ENCODE measurements at regions not wholly inside any gene's neighbourhood (a gene's known extent, or its start where the extent isn't known, plus 50 kb on each side); places are given as distances from the start of the nearest gene placed in this dataset.

DNA sequence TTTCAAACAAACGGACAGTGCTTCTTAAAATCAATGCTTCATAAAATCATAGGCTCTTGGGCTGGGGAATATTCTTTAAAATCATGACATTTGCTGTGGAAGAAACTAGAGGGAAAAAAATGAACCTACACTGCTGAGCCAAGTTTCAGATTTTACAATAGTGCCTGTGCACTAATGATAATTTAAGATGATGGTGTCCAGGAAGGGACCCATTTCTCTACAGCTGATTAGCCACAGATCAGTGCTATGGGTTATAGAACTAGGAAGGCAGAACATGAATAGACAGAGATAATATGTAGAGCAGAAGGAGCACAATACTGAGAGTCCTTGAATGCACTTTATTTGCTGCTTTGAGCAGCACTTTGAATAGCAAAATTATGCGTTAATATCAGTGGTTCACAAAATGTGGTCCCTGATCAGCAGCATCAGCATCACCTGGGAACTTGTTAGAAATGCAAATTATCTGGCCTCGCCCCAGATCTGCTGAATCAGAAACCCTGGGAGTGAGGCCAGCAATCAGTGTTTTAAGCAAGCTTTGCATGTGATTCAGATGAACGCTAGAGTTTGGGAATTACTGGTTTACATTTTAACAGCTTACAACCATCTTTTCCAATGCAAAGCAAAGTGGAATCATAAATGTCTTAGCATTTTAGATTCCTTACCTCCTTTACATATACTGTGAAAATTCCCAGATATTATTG is 135.8 kb upstream of the ANKRD28 start:
- no peaks in the 10 kb centered on the region for H3K36me3 Mint-ChIP-seq (ENCODE audit: low read depth)
- H3K27me3 Mint-ChIP-seq (ENCODE audit: insufficient read depth): no peaks in the 10 kb centered on the region
- H3K4me3 Mint-ChIP-seq: no peak overlapping the region
- TF ChIP-seq, protein P1, sequence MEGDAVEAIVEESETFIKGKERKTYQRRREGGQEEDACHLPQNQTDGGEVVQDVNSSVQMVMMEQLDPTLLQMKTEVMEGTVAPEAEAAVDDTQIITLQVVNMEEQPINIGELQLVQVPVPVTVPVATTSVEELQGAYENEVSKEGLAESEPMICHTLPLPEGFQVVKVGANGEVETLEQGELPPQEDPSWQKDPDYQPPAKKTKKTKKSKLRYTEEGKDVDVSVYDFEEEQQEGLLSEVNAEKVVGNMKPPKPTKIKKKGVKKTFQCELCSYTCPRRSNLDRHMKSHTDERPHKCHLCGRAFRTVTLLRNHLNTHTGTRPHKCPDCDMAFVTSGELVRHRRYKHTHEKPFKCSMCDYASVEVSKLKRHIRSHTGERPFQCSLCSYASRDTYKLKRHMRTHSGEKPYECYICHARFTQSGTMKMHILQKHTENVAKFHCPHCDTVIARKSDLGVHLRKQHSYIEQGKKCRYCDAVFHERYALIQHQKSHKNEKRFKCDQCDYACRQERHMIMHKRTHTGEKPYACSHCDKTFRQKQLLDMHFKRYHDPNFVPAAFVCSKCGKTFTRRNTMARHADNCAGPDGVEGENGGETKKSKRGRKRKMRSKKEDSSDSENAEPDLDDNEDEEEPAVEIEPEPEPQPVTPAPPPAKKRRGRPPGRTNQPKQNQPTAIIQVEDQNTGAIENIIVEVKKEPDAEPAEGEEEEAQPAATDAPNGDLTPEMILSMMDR (conservative IDR thresholded peaks at IDR 0.05): no peak
- WGBS, 2 experiments (ENCODE audit: insufficient coverage in 1 of 2, insufficient read length in 1 of 2): 84 to 88% methylated on average over 3 to 4 of the region's 4 CpGs
- Histone ChIP-seq H3K27me3 (ENCODE audit: control insufficient read depth, insufficient read depth, low read length, poor library complexity, severe bottlenecking) (no peaks in the 10 kb centered on the region), H3K9me3 (ENCODE audit: control insufficient read depth, low read length) (no peaks in the 10 kb centered on the region), H3K36me3 (ENCODE audit: control insufficient read depth, insufficient read depth, low read length) (no peaks in the 10 kb centered on the region), H3K9ac (ENCODE audit: extremely low read depth, low read length, poor library complexity, severe bottlenecking) (no peak overlapping the region), H3K27ac (ENCODE audit: low read depth, low read length) (no peak overlapping the region), H3K4me1 (ENCODE audit: control insufficient read depth, insufficient read depth, low read length) (peaks cover 12% of the 10 kb centered on the region), H3K4me3 (ENCODE audit: low read length) (no peak overlapping the region)
- no peak overlapping the region for H3K27ac Mint-ChIP-seq
- no peaks in the 10 kb centered on the region for H3K9me3 Mint-ChIP-seq
- peaks cover 26% of the 10 kb centered on the region for H3K4me1 Mint-ChIP-seq
- no peak for DNase-seq

DNA sequence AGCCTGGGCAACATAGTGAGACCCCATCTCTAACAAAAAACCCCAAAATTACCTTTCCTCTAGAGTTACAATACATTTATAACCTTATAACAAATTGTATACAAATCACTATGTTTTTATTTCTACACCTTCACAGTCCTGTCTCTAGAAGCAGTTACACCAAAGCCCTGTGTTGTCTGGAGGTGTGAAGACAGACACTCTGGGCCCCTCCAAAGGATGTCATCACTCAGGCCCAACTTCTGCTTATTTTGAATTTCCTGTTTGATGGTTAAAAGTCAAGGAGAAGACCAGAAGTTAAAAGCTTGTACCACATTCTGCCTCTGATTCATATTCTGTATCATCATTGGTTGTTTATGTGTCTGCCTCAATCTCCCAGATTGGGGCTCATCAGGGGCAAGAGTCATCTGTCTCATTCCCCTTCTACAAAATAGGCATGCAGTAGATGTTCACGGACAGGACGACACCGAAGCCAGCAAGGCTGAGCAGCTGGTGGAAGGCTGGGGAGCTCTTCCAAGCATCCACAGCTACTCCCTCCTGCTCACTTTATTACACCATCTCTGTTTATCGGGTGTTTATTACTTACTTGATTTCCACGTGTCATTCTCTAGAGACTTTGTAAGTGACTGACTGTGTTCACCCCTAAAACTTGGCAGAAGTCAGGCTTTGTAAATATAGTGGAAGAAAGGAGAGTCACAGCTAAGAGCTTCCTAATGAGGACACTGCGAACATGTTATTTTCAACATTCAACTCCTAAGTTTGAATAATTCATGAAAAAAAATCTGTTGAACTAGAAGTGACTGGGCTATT is 136.8 kb upstream of the ANKRD28 start:
- H3K4me3 Mint-ChIP-seq: no peak overlapping the region
- WGBS, 2 experiments (ENCODE audit: insufficient coverage in 1 of 2, insufficient read length in 1 of 2): 94% methylated on average over 3 to 6 of the region's 6 CpGs
- TF ChIP-seq, protein P1 (conservative IDR thresholded peaks at IDR 0.05): no peak
- Histone ChIP-seq H3K4me3 (ENCODE audit: low read length) (no peak overlapping the region), H3K9ac (ENCODE audit: extremely low read depth, low read length, poor library complexity, severe bottlenecking) (no peak overlapping the region), H3K27me3 (ENCODE audit: control insufficient read depth, insufficient read depth, low read length, poor library complexity, severe bottlenecking) (no peaks in the 10 kb centered on the region), H3K27ac (ENCODE audit: low read depth, low read length) (no peak overlapping the region), H3K4me1 (ENCODE audit: control insufficient read depth, insufficient read depth, low read length) (peaks cover 12% of the 10 kb centered on the region), H3K9me3 (ENCODE audit: control insufficient read depth, low read length) (no peaks in the 10 kb centered on the region), H3K36me3 (ENCODE audit: control insufficient read depth, insufficient read depth, low read length) (no peaks in the 10 kb centered on the region)
- H3K36me3 Mint-ChIP-seq (ENCODE audit: low read depth): no peaks in the 10 kb centered on the region
- peaks cover 22% of the 10 kb centered on the region for H3K4me1 Mint-ChIP-seq
- DNase-seq: no peak
- H3K9me3 Mint-ChIP-seq: no peaks in the 10 kb centered on the region
- H3K27me3 Mint-ChIP-seq (ENCODE audit: insufficient read depth): no peaks in the 10 kb centered on the region
- H3K27ac Mint-ChIP-seq: no peak overlapping the region

DNA sequence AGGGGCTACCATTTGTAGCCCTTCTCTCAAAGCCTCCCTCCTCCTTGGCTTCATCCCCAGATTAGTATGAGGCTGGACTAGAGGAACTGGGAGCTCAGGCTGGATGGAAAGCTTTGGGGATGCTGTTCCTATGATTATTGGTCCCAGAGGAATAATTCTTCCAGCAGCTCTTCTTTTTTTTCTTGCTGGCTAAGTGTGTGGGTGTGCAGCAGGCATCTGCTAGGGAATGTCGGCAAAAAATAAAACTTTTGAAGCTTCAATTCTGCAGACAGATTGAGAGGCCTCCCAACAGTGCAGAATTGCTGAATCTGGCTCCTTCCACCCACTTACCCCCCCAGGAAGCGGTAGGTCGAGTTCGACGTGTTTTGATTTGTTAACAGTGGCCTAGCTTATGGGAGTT is 138.5 kb upstream of the ANKRD28 start:
- TF ChIP-seq, protein P1 (conservative IDR thresholded peaks at IDR 0.05): no peak
- 91% methylated on average over 5 of the region's 5 CpGs; no CpG with 5 or more reads in 1 of the 2 experiments for WGBS, 2 experiments (ENCODE audit: insufficient coverage in 1 of 2, insufficient read length in 1 of 2)
- no peak overlapping the region for H3K9ac ChIP-seq (ENCODE audit: extremely low read depth, low read length, poor library complexity, severe bottlenecking)
- no peaks in the 10 kb centered on the region for H3K27me3 ChIP-seq (ENCODE audit: control insufficient read depth, insufficient read depth, low read length, poor library complexity, severe bottlenecking)
- no peaks in the 10 kb centered on the region for H3K9me3 ChIP-seq (ENCODE audit: control insufficient read depth, low read length)
- Mint-ChIP-seq H3K36me3 (ENCODE audit: low read depth) (no peaks in the 10 kb centered on the region), H3K4me1 (peaks cover 12% of the 10 kb centered on the region), H3K9me3 (peaks cover 8% of the 10 kb centered on the region), H3K27me3 (ENCODE audit: insufficient read depth) (peaks cover 3% of the 10 kb centered on the region), H3K4me3 (no peak overlapping the region), H3K27ac (no peak overlapping the region)
- H3K4me1 ChIP-seq (ENCODE audit: control insufficient read depth, insufficient read depth, low read length): peaks cover 12% of the 10 kb centered on the region
- H3K36me3 ChIP-seq (ENCODE audit: control insufficient read depth, insufficient read depth, low read length): no peaks in the 10 kb centered on the region
- no peak overlapping the region for H3K4me3 ChIP-seq (ENCODE audit: low read length)
- no peak for DNase-seq
- no peak overlapping the region for H3K27ac ChIP-seq (ENCODE audit: low read depth, low read length)

Measured in endodermal cell (in vitro differentiated cells).